Tibial artery (tissue), 4 donors: ENCODE measurements at regions not wholly inside any gene's neighbourhood (a gene's known extent, or its start where the extent isn't known, plus 50 kb on each side); places are given as distances from the start of the nearest gene placed in this dataset.

ENCODE experiments used
- DNase-seq, 2 donors: peaks; one replicate each; pipeline ENCODE4 v3.0.0-alpha.2; 2019
- H3K27ac ChIP-seq, 2 donors: fragments of 200-600 bp; sonication (generic) in 1 of 2; 1 replicate in 1 of 2; 2 replicates in 1 of 2; pipeline ENCODE4 v1.5.1; 2018 to 2019; ENCODE audit warnings: mild to moderate bottlenecking in 1 of 2
- H3K27me3 ChIP-seq, 2 donors: fragments of 200-600 bp; sonication (generic) in 1 of 2; one replicate each; pipeline versions ENCODE4 v1.5.1 to v1.6.0; 2016 to 2019
- H3K36me3 ChIP-seq, 3 donors: fragments of 200-600 bp; sonication (generic) in 2 of 3; one replicate each; pipeline ENCODE4 v1.5.1; 2016 to 2019; ENCODE audit warnings: mild to moderate bottlenecking in 2 of 3
- H3K4me1 ChIP-seq, 4 donors: fragments of 200-600 bp; sonication (generic) in 2 of 4; 1 replicate in 3 of 4; 2 replicates in 1 of 4; pipeline ENCODE4 v1.5.1; 2016 to 2019
- H3K4me3 ChIP-seq, 2 donors: fragments of 200-600 bp; sonication (generic) in 1 of 2; 1 replicate in 1 of 2; 2 replicates in 1 of 2; pipeline ENCODE4 v1.5.1; 2018 to 2019; ENCODE audit warnings: mild to moderate bottlenecking in 2 of 2
- H3K9me3 ChIP-seq, 3 donors: fragments of 200-600 bp; sonication (generic) in 1 of 3; one replicate each; pipeline ENCODE4 v1.5.1; 2016 to 2019
- intact Hi-C: fragments of 100-400 bp; cut with DNase I; formaldehyde crosslinking; loops from one replicate; pipeline ENCODE4 v1.15.0; 2023; ENCODE audit warnings: low total_unique reads
- TF ChIP-seq, protein P1 (sequence below), 2 experiments: fragments of 200-600 bp in 1 of 2; fragments of 450-650 bp in 1 of 2; IDR thresholded peaks; one replicate each; pipeline ENCODE4 v1.5.1; 2017 to 2019; ENCODE audit warnings: antibody characterized with exemption in 2 of 2, mild to moderate bottlenecking in 1 of 2, moderate library complexity in 1 of 2

DNA sequence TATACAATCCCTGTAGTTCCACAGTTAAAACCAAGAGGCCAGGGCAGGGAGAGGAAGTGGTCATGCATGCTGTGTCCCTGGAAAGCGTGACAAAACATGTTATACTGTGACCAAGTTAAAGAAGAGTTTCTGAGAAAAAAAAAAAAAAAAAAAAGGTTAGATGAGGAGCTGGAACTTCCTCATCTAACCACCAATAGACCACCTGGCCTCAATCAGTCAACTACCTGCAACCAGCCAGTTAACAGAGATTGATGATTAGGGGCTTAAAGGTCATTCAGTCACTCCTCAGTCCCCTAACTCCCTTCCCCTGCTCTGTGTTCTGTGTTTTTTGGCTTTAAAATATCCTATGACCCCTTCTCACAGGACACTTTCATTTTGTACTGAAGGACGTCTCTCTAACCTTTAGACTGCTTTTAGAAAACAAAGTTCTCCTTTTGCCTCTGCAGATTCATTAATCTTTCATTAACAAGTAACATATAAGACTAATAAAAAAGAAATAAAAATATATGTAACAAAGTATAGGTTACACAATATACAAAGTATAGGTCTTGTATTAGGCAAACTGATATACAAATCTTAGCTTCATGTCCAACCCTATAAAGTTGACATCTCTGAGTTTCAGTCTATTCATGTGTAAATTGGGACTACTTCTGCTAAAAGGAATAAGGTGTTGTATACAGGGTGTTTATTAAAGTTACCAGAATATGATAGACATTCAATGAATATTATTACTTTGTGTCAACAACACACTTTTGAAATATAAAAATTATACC is 179.1 kb upstream of the NDST4 start:
- intact Hi-C loops = no loop called here
- Histone ChIP-seq H3K36me3 (no peaks in the 10 kb centered on the region), H3K27ac (no peak overlapping the region), H3K4me1 (no peaks in the 10 kb centered on the region), H3K4me3 (no peak overlapping the region), H3K9me3 (no peaks in the 10 kb centered on the region), H3K27me3 (no peaks in the 10 kb centered on the region)
- TF ChIP-seq, protein P1, sequence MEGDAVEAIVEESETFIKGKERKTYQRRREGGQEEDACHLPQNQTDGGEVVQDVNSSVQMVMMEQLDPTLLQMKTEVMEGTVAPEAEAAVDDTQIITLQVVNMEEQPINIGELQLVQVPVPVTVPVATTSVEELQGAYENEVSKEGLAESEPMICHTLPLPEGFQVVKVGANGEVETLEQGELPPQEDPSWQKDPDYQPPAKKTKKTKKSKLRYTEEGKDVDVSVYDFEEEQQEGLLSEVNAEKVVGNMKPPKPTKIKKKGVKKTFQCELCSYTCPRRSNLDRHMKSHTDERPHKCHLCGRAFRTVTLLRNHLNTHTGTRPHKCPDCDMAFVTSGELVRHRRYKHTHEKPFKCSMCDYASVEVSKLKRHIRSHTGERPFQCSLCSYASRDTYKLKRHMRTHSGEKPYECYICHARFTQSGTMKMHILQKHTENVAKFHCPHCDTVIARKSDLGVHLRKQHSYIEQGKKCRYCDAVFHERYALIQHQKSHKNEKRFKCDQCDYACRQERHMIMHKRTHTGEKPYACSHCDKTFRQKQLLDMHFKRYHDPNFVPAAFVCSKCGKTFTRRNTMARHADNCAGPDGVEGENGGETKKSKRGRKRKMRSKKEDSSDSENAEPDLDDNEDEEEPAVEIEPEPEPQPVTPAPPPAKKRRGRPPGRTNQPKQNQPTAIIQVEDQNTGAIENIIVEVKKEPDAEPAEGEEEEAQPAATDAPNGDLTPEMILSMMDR (IDR thresholded peaks at IDR 0.05) = no peak
- DNase-seq = no peak

DNA sequence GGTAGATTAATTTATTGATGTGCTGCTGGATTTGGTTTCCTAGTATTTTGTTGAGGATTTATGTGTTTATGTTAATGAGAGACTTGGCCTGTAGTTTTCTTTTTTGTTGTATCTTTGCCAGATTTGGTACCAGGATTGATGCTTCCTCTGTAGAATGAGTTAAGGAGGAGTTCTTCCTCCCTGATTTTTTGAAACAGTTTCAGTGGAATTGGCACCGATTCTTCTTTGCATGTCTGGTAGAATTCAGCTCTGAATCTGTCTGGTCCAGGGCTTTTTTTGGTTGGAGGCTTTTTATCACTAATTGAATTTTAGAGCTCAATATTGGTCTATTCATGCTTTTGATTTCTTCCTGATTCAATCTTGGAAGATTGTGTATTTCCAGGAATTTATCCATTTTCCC is 174.0 kb upstream of the NDST4 start:
- no peak overlapping the region for H3K4me3 ChIP-seq
- H3K4me1 ChIP-seq = no peaks in the 10 kb centered on the region
- no peak for DNase-seq
- H3K9me3 ChIP-seq = no peaks in the 10 kb centered on the region
- H3K36me3 ChIP-seq = no peaks in the 10 kb centered on the region
- no peak overlapping the region for H3K27ac ChIP-seq
- intact Hi-C loops = no loop called here
- no peaks in the 10 kb centered on the region for H3K27me3 ChIP-seq
- TF ChIP-seq, protein P1 (IDR thresholded peaks at IDR 0.05) = no peak

DNA sequence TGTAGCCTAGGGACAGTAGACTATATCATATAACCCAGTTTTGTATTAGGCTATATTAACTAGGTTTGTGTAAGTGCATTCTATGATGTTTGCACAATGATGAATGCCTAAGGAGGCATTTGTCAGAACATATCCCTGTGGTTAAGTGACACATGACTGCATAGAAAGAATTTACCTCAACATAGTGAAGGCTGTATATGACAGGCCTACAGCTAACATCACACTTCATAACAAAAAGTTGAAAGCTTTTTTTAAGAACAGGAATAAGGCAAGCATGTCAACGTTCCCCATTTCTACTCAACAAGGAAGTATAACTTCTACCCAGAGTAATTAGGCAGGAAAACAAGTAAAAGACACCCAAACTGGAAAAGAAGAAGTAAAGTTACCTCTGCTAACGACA is 165.9 kb upstream of the NDST4 start:
- TF ChIP-seq, protein P1 (IDR thresholded peaks at IDR 0.05) = no peak
- no peaks in the 10 kb centered on the region for H3K27me3 ChIP-seq
- DNase-seq = no peak
- intact Hi-C loops = no loop called here
- no peak overlapping the region for H3K4me3 ChIP-seq
- no peaks in the 10 kb centered on the region for H3K9me3 ChIP-seq
- no peaks in the 10 kb centered on the region for H3K4me1 ChIP-seq
- H3K27ac ChIP-seq = no peak overlapping the region
- H3K36me3 ChIP-seq = no peaks in the 10 kb centered on the region

DNA sequence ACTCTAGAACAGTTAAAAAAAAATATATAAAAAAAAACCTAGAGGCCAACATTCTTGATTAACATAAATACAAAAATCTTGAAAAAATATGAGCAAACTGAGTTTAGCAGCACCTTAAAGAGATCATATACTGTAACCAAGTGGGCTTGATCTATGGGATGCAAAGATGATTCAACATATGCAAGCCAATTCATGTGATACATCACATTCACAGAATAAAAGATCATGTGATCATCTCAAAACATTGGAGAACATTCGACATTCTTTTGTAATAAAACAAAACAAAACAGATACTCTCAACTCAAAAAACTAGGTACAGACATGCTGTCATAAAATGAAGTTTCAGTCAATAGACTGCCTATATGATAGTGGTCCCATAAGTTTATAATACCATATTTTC is 165.4 kb upstream of the NDST4 start:
- DNase-seq = no peak
- Histone ChIP-seq H3K4me1 (no peaks in the 10 kb centered on the region), H3K9me3 (no peaks in the 10 kb centered on the region), H3K36me3 (no peaks in the 10 kb centered on the region), H3K27me3 (no peaks in the 10 kb centered on the region), H3K4me3 (no peak overlapping the region), H3K27ac (no peak overlapping the region)
- TF ChIP-seq, protein P1 (IDR thresholded peaks at IDR 0.05) = no peak
- intact Hi-C loops = no loop called here

DNA sequence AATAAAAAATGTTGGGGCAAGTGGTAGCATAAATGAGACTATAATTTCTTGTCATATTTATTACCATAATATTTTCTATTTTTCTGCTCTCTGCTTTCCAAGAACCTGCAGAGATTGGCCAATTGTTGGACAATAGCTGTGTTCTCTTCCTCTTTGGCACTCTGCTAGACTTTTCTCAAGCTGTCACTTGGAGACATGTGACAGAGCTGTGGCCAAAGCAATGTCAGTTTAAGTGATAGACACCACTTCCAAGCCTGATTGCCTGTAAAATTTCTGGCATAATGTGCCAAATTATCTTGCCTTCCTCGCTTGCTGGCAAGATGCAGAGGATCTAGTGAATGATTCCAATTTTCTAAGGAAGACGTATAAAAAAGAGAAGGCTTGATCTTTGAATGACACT is 162.2 kb upstream of the NDST4 start:
- TF ChIP-seq, protein P1 (IDR thresholded peaks at IDR 0.05) = no peak
- DNase-seq = no peak
- no peaks in the 10 kb centered on the region for H3K36me3 ChIP-seq
- no peak overlapping the region for H3K27ac ChIP-seq
- no peak overlapping the region for H3K4me3 ChIP-seq
- intact Hi-C loops = no loop called here
- no peaks in the 10 kb centered on the region for H3K4me1 ChIP-seq
- H3K27me3 ChIP-seq = no peaks in the 10 kb centered on the region
- no peaks in the 10 kb centered on the region for H3K9me3 ChIP-seq

DNA sequence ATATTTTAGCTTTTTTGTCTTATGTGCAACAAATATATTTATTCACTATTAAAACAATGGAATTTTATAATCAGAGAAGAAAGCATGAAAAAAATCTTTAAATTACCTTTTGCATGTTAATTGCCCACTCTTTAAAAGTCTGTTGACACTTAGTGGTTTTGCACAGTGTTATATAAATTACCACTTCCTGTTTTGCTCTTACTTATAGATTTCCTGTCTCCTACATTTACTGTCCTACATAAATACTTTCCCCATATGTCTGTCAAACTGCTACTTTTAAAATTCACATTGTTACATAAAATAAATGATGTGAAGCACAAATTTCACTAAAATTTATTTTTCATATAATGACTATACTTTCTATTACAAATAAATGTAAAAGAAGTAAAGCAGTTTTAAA is 161.1 kb upstream of the NDST4 start:
- no peaks in the 10 kb centered on the region for H3K9me3 ChIP-seq
- no peaks in the 10 kb centered on the region for H3K36me3 ChIP-seq
- H3K4me1 ChIP-seq = no peaks in the 10 kb centered on the region
- no peaks in the 10 kb centered on the region for H3K27me3 ChIP-seq
- no peak overlapping the region for H3K4me3 ChIP-seq
- H3K27ac ChIP-seq = no peak overlapping the region
- no peak for DNase-seq
- intact Hi-C loops = no loop called here
- TF ChIP-seq, protein P1 (IDR thresholded peaks at IDR 0.05) = no peak
